IMR-90 (cell line): ENCODE measurements at regions not wholly inside any gene's neighbourhood (a gene's known extent, or its start where the extent isn't known, plus 50 kb on each side); places are given as distances from the start of the nearest gene placed in this dataset.

Experiments used
- ATAC-seq: fragments of 200-7000 bp; cut with Tn5 transposase; 2 replicates; pipeline ENCODE4 v1.9.1; 2020; ENCODE audit warnings: low read depth, mild to moderate bottlenecking, moderate library complexity
- BruUV-seq: library from RNA; stranded (reverse); fragments of 400-500 nt; replicated peaks from 2 replicates; lab custom pipeline; 2021; lab: Mats Ljungman, UMichigan
- CTCF ChIA-PET: fragments of 300-600 bp; formaldehyde crosslinking; extraction: SDS; loops from one replicate; lab custom pipeline; 2021; ENCODE audit warnings: antibody characterized with exemption; lab: Yijun Ruan, JAX
- POLR2A ChIA-PET: fragments of 300-600 bp; sonication (Branson Sonifier 250); formaldehyde crosslinking; loops from one replicate; lab custom pipeline; 2022; ENCODE audit warnings: antibody characterized with exemption; ENCODE audit not compliant: unreplicated experiment; lab: Charles Lee
- DNase-seq: peaks from one replicate; pipeline ENCODE4 v3.0.0; 2013
- H2AFZ ChIP-seq: replicated peaks from 2 replicates; pipeline ENCODE3; 2013; ENCODE audit warnings: low read length, mild to moderate bottlenecking; ENCODE audit not compliant: poor library complexity
- H2AK5ac ChIP-seq: 2 replicates; pipeline ENCODE4 v1.6.1; 2013; ENCODE audit warnings: low read depth, low read length, inconsistent platforms
- H2AK9ac ChIP-seq: replicated peaks from 2 replicates; pipeline ENCODE3; 2013; ENCODE audit warnings: mild to moderate bottlenecking, low read depth, low read length, moderate library complexity; ENCODE audit not compliant: poor library complexity
- H2BK120ac ChIP-seq: 2 replicates; pipeline ENCODE4 v1.6.1; 2013; ENCODE audit warnings: low read depth, low read length, inconsistent platforms
- H2BK15ac ChIP-seq: 3 replicates; pipeline ENCODE4 v1.6.1; 2013; ENCODE audit warnings: low read depth, low read length, inconsistent platforms
- H2BK20ac ChIP-seq: 2 replicates; pipeline ENCODE4 v1.6.1; 2013; ENCODE audit warnings: low read depth, mild to moderate bottlenecking, inconsistent platforms, low read length, moderate library complexity
- H2BK5ac ChIP-seq: 2 replicates; pipeline ENCODE4 v1.6.1; 2013; ENCODE audit warnings: mild to moderate bottlenecking, low read depth, low read length, inconsistent platforms; ENCODE audit not compliant: poor library complexity, severe bottlenecking
- H3K14ac ChIP-seq: replicated peaks from 2 replicates; pipeline ENCODE4 v1.6.1; 2013; ENCODE audit warnings: low read depth, low read length, inconsistent platforms
- H3K18ac ChIP-seq: 2 replicates; pipeline ENCODE4 v1.6.1; 2013; ENCODE audit warnings: low read depth, low read length, control low read depth
- H3K23ac ChIP-seq: 2 replicates; pipeline ENCODE4 v1.6.1; 2013; ENCODE audit warnings: low read depth, low read length, inconsistent platforms
- H3K27ac ChIP-seq: 2 replicates; pipeline ENCODE4 v1.5.1; 2013; ENCODE audit warnings: mild to moderate bottlenecking, control low read depth, low read length; ENCODE audit not compliant: insufficient read depth
- H3K27me3 ChIP-seq: 2 replicates; pipeline ENCODE4 v1.6.1; 2013; ENCODE audit warnings: low read length; ENCODE audit not compliant: control insufficient read depth, insufficient read depth
- H3K36me3 ChIP-seq: 2 replicates; pipeline ENCODE4 v1.6.1; 2013; ENCODE audit warnings: low read length, mixed read lengths; ENCODE audit not compliant: control insufficient read depth, insufficient read depth
- H3K4ac ChIP-seq: 2 replicates; pipeline ENCODE4 v1.6.1; 2013; ENCODE audit warnings: low read depth, low read length, inconsistent platforms
- H3K4me1 ChIP-seq: 2 replicates; pipeline ENCODE4 v1.6.1; 2013; ENCODE audit warnings: low read length, mixed read lengths; ENCODE audit not compliant: control insufficient read depth, insufficient read depth
- H3K4me2 ChIP-seq: 2 replicates; pipeline ENCODE4 v1.6.1; 2013; ENCODE audit warnings: low read depth, mild to moderate bottlenecking, control low read depth, low read length, moderate library complexity
- H3K4me3 ChIP-seq: 2 replicates; pipeline ENCODE4 v1.5.1; 2013; ENCODE audit warnings: low read depth, mild to moderate bottlenecking, control low read depth, low read length, moderate library complexity; ENCODE audit not compliant: insufficient read depth
- H3K56ac ChIP-seq: 2 replicates; pipeline ENCODE4 v1.6.1; 2013; ENCODE audit warnings: low read length, inconsistent platforms; ENCODE audit not compliant: insufficient read depth; ENCODE audit errors: extremely low read depth
- H3K79me1 ChIP-seq, 2 experiments: 2 replicates each; pipeline ENCODE4 v1.6.1; 2013; ENCODE audit warnings: low read length in 2 of 2, inconsistent platforms in 1 of 2, low read depth in 1 of 2
- H3K9ac ChIP-seq: 2 replicates; pipeline ENCODE4 v1.6.1; 2013; ENCODE audit warnings: low read depth, low read length, control low read depth
- H3K9me1 ChIP-seq: 2 replicates; pipeline ENCODE4 v1.6.1; 2013; ENCODE audit warnings: low read length, inconsistent platforms; ENCODE audit not compliant: insufficient read depth
- H3K9me3 ChIP-seq: 2 replicates; pipeline ENCODE4 v1.6.1; 2013; ENCODE audit warnings: low read length; ENCODE audit not compliant: control insufficient read depth, insufficient read depth
- H4K20me1 ChIP-seq: 2 replicates; pipeline ENCODE4 v1.6.1; 2013; ENCODE audit warnings: low read length, inconsistent platforms; ENCODE audit not compliant: insufficient read depth
- H4K5ac ChIP-seq: 2 replicates; pipeline ENCODE4 v1.6.1; 2013; ENCODE audit warnings: mild to moderate bottlenecking, low read depth, low read length, control low read depth
- H4K8ac ChIP-seq, 2 experiments: 2 replicates each; pipeline ENCODE4 v1.6.1; 2013; ENCODE audit warnings: low read depth in 2 of 2, low read length in 2 of 2, control low read depth in 1 of 2, inconsistent platforms in 1 of 2
- H4K91ac ChIP-seq: 2 replicates; pipeline ENCODE4 v1.6.1; 2013; ENCODE audit warnings: low read depth, low read length, inconsistent platforms; ENCODE audit not compliant: insufficient read depth
- CEBPB ChIP-seq: IDR thresholded peaks from 2 replicates; pipeline ENCODE4 v1.6.1; 2012; ENCODE audit warnings: low read depth, low read length, improper control_type of control experiment
- CHD1 ChIP-seq: IDR thresholded peaks from 2 replicates; pipeline ENCODE4 v1.6.1; 2012; ENCODE audit warnings: low read depth, low read length, improper control_type of control experiment
- ELK1 ChIP-seq: fragments of 150-350 bp; IDR thresholded peaks from 2 replicates; pipeline ENCODE4 v1.6.1; 2016; ENCODE audit warnings: low read depth, mild to moderate bottlenecking, low read length, moderate library complexity, borderline replicate concordance
- MAZ ChIP-seq: IDR thresholded peaks from 2 replicates; pipeline ENCODE4 v1.6.1; 2012; ENCODE audit warnings: low read depth, mild to moderate bottlenecking, low read length, improper control_type of control experiment, moderate library complexity, borderline replicate concordance
- MXI1 ChIP-seq: IDR thresholded peaks from 2 replicates; pipeline ENCODE4 v1.6.1; 2012; ENCODE audit warnings: low read depth, mild to moderate bottlenecking, low read length, moderate library complexity, borderline replicate concordance
- NFE2L2 ChIP-seq: fragments of 150-350 bp; IDR thresholded peaks from 2 replicates; pipeline ENCODE4 v1.6.1; 2016; ENCODE audit warnings: low read depth, mild to moderate bottlenecking, low read length
- RCOR1 ChIP-seq: IDR thresholded peaks from 2 replicates; pipeline ENCODE4 v1.6.1; 2012; ENCODE audit warnings: mild to moderate bottlenecking, low read length, improper control_type of control experiment; ENCODE audit not compliant: insufficient replicate concordance
- WGBS, 2 experiments: methylation state at CpG; one replicate each; pipeline versions ENCODE4 v1.1.5 to v1.1.7; 2013; ENCODE audit warnings: missing lambda C conversion rate in 2 of 2; ENCODE audit not compliant: insufficient read length in 1 of 2; ENCODE audit errors: extremely low coverage in 2 of 2; 5-methylcytosine and 5-hydroxymethylcytosine counted together
- dilution Hi-C: fragments of 300-500 bp; cut with HindIII; formaldehyde crosslinking; loops from one replicate; pipeline ENCODE4 v1.14.3; 2018; ENCODE audit warnings: low sequenced_read_pairs; ENCODE audit not compliant: unreplicated experiment
- in situ Hi-C: fragments of 300-500 bp; cut with MboI; formaldehyde crosslinking; loops from 3 replicates; pipeline ENCODE4 v1.14.3; 2019; ENCODE audit warnings: low sequenced_read_pairs, inconsistent platforms, mixed read lengths
- intact Hi-C: fragments of 100-400 bp; cut with micrococcal nuclease; formaldehyde crosslinking; loops from 2 replicates; pipeline ENCODE4 v1.10.0; 2022

- H4K8ac ChIP-seq = peak overlapping the region; percentile 79 to 80; a peak in 3 of 4 replicates
- H2BK120ac ChIP-seq = peak overlapping the region; percentile 99
- peak overlapping the region; percentile 79 for H2AK5ac ChIP-seq
- H3K79me1 ChIP-seq = peaks cover 0 to 18% of the 10 kb centered on the region in 2 experiments; a peak in 2 of 4 replicates
- H2AFZ ChIP-seq = peak overlapping the region; percentile 12
- H3K14ac ChIP-seq = peak overlapping the region; percentile 28; the same call in 1 of the 2 replicates
- no peaks in the 10 kb centered on the region for H3K36me3 ChIP-seq
- H2BK5ac ChIP-seq = peak overlapping the region; percentile 100
- H3K9me1 ChIP-seq = peaks cover 28% of the 10 kb centered on the region
- H3K4me1 ChIP-seq = peaks cover 29% of the 10 kb centered on the region
- DNase-seq (no peak), ATAC-seq (no peak)
- peak overlapping the region; percentile 99 for H3K4ac ChIP-seq
- H4K91ac ChIP-seq = peak overlapping the region; percentile 74
- intact Hi-C loops = no loop called here
- peak overlapping the region; percentile 22; the same call in 1 of the 2 replicates for H4K5ac ChIP-seq
- H2BK20ac ChIP-seq = peak overlapping the region; percentile 99
- H3K4me2 ChIP-seq = no peak overlapping the region
- no peak overlapping the region for H3K56ac ChIP-seq
- H3K27ac ChIP-seq = peak overlapping the region; percentile 0; the same call in 1 of the 2 replicates
- no peak overlapping the region for H3K4me3 ChIP-seq
- H3K9me3 ChIP-seq = no peaks in the 10 kb centered on the region
- no peaks in the 10 kb centered on the region for H4K20me1 ChIP-seq
- dilution Hi-C loops = no loop called here
- in situ Hi-C loops = no loop called here
- 100% methylated on average over 1 of the region's 2 CpGs; no CpG with 5 or more reads in 1 of the 2 experiments for WGBS, 2 experiments
- CTCF ChIA-PET = no interaction called here
- BruUV-seq = no TSS peak
- no peak overlapping the region for H3K23ac ChIP-seq
- H2AK9ac ChIP-seq = no peak overlapping the region
- no peak for TF ChIP-seq ELK1
- no peak for TF ChIP-seq NFE2L2
- TF ChIP-seq MAZ = no peak
- no peak for TF ChIP-seq CEBPB
- no peak for TF ChIP-seq RCOR1
- TF ChIP-seq MXI1 = no peak
- no peak for TF ChIP-seq CHD1
- H2BK15ac ChIP-seq = peak overlapping the region; percentile 96; the same call in 2 of the 3 replicates
- POLR2A ChIA-PET = interaction anchor here (0.6 kb wide), 1 partner anchor 241 kb away, joined by 8 read pairs; no protein-coding TSS in a partner anchor
- no peaks in the 10 kb centered on the region for H3K27me3 ChIP-seq
- H3K18ac ChIP-seq = peak overlapping the region; percentile 99; the same call in 1 of the 2 replicates
- no peak overlapping the region for H3K9ac ChIP-seq
Observed at GRCh38 chr3:55200906-55201305, 273.0 kb upstream of the LRTM1 start.
